GM20000 (cell line): ENCODE measurements at regions not wholly inside any gene's neighbourhood (a gene's known extent, or its start where the extent isn't known, plus 50 kb on each side); places are given as distances from the start of the nearest gene placed in this dataset.

Experiments
- DNase-seq: peaks from one replicate; pipeline ENCODE4 v3.0.0; 2012; ENCODE audit warnings: low spot score
- CTCF ChIP-seq: IDR thresholded peaks from 2 replicates; pipeline ENCODE4 v1.5.1; 2012; ENCODE audit warnings: mild to moderate bottlenecking, control low read depth; ENCODE audit errors: extremely low read depth, missing control alignments

DNA sequence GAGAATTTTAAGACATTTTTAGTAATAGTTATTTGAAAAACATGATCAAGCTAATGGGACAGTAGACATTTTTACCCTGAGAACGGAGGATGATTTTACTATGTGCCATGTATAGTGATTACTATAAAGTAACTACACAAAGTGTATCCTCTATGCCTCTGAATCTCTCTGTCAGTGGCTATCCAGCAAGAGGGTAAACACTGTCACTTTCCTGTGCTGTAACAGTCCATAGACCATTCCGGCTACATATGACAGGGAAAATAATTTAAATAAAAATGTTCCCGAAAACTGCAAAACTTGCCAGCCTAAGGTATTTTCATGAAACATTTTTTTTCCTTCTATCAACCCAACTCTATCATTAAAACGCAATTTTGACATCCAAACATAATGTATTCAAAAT is 1632.2 kb upstream of the ACVR2A start:
- no peak for TF ChIP-seq CTCF
- DNase-seq, result no peak

DNA sequence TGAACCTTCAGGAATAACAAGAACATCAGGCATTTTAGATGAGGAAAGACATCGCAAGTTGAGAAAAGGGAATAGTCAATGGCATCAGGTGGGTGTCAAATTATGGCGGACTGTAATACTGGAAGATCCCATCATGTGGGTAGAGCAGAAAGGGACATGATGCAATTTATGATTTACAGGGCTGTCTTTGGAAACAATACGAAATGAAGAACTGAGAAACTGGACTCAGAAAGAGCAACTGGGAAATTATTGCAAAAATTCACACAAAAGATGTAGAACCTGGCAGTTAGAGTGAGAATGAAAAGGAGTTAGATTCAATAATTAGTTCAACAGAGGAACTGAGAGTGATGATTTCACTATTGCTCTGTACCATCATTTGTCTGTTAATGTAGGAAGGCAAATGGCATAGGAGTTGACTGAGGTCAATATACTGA is 1635.0 kb upstream of the ACVR2A start:
- no peak for TF ChIP-seq CTCF
- DNase-seq, result no peak

GRCh38 chr2:146207901-146208300 is 1636.9 kb upstream of the ACVR2A start:
- no peak for DNase-seq
- no peak for TF ChIP-seq CTCF

DNA sequence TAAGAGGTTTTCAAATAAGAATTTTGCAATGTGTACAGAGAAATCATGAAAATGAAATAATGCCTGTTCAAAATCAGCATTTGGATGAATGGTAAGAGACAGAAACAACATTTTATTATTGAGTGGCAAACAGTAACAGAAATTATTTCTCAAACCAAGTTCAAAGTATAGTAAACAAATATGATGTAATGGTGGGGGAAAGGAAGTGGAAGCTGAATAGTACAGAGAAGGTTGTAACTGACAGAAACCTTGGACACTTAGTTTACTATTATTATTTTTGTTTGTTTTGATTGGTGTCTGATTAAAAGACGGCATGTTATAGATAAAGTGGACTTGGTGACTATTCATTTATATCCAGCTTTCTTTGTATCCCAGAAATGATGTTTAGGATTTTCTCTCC is 1637.4 kb upstream of the ACVR2A start:
- no peak for DNase-seq

DNA sequence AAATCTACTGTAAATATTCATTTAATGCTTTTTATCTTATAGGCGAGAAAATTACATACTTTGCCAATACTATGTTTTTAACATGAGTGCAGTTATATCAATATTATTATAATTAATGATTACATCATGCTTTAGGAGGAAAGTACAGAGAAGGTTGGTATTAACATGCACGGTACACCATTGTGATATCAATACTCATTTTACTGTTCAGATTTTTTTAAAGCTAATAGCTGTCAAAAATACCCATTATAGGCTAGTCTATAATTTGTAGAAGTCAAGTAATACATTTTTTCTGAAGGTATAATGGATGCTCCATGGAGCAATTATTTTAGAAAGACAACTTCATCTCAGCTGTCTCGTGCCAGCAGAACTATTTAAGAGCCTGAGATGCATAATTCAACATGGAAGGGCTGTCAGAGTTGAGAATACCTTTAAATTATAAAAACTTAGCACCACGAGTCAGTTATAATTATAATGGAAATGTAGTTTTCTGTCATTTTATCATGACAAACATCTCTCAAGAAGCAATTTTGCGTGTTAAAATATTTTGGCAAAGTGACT is 1641.7 kb upstream of the ACVR2A start:
- no peak for DNase-seq
- TF ChIP-seq CTCF, result no peak

More for the DNA sequence above, 1637.4 kb upstream of the ACVR2A start:
- no peak for TF ChIP-seq CTCF

DNA sequence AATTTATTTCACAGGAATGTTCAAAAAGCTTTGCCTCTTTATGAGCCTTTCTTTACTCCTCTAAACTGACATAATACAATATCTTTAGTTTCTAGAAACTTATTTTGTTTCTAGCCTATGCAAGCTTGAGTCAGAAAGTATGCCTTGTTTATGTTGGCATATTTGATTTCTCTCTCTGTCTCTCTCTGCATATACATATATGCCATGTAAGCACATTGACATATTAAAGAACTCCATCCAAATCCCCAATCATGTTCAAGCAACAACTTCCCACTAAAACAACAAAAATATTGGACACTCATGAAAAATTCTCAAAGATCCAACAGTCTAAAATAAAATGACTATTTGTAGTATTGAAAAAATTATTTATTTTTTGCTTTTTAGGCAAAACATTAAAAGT is 1651.2 kb upstream of the ACVR2A start:
- no peak for TF ChIP-seq CTCF
- no peak for DNase-seq

- DNase-seq, result no peak
- no peak for TF ChIP-seq CTCF
These were observed 1655.3 kb upstream of the ACVR2A start for GRCh38 chr2:146189541-146189940.

GRCh38 chr2:146173934-146174333 is 1654.0 kb upstream of the ZEB2 start:
- TF ChIP-seq CTCF, result no peak
- DNase-seq, result no peak
